ENCODE measurements at regions not wholly inside any gene's neighbourhood (a gene's known extent, or its start where the extent isn't known, plus 50 kb on each side); places are given as distances from the start of the nearest gene placed in this dataset.

- DNase-seq (ENCODE audit: low read depth) = no peak
Measured at GRCh38 chr10:71066600-71066999, 145.8 kb upstream of the UNC5B start.

GRCh38 chr10:71067098-71067740, 145.2 kb upstream of the UNC5B start:
- no peak for DNase-seq (ENCODE audit: low read depth)

GRCh38 chr10:71068861-71069271, 143.5 kb upstream of the UNC5B start:
- DNase-seq (ENCODE audit: low read depth) = peak; percentile 66

- no peak for DNase-seq (ENCODE audit: low read depth)
Measured at GRCh38 chr10:71069909-71070666, 142.3 kb upstream of the UNC5B start.

- no peak for DNase-seq (ENCODE audit: low read depth)
Measured at GRCh38 chr10:71070741-71071140, 141.6 kb upstream of the UNC5B start.

GRCh38 chr10:71072131-71072822, 140.1 kb upstream of the UNC5B start:
- no peak for DNase-seq (ENCODE audit: low read depth)

- DNase-seq (ENCODE audit: low read depth) = no peak
Measured at GRCh38 chr10:71072823-71073210, 139.6 kb upstream of the UNC5B start.

- no peak for DNase-seq (ENCODE audit: low read depth)
Measured at GRCh38 chr10:71073451-71074175, 138.8 kb upstream of the UNC5B start.

- DNase-seq (ENCODE audit: low read depth) = no peak
Measured at GRCh38 chr10:71074176-71074755, 138.1 kb upstream of the UNC5B start.

- no peak for DNase-seq (ENCODE audit: low read depth)
Measured at GRCh38 chr10:71075086-71075758, 137.1 kb upstream of the UNC5B start.

GRCh38 chr10:71075759-71076472, 136.5 kb upstream of the UNC5B start:
- DNase-seq (ENCODE audit: low read depth) = no peak

GRCh38 chr10:71076473-71077142, 135.8 kb upstream of the UNC5B start:
- no peak for DNase-seq (ENCODE audit: low read depth)

GRCh38 chr10:71077143-71077581, 135.2 kb upstream of the UNC5B start:
- DNase-seq (ENCODE audit: low read depth) = no peak

- no peak for DNase-seq (ENCODE audit: low read depth)
Measured at GRCh38 chr10:71077796-71078453, 134.4 kb upstream of the UNC5B start.

- DNase-seq (ENCODE audit: low read depth) = no peak
Measured at GRCh38 chr10:71078454-71079145, 133.8 kb upstream of the UNC5B start.

- no peak for DNase-seq (ENCODE audit: low read depth)
Measured at GRCh38 chr10:71079761-71080380, 132.5 kb upstream of the UNC5B start.

- peak; percentile 34 for DNase-seq (ENCODE audit: low read depth)
Measured at GRCh38 chr10:71080381-71081228, 131.8 kb upstream of the UNC5B start.

Data from myocyte (in vitro differentiated cells).